Neural progenitor cell (in vitro differentiated cells): ENCODE measurements at regions not wholly inside any gene's neighbourhood (a gene's known extent, or its start where the extent isn't known, plus 50 kb on each side); places are given as distances from the start of the nearest gene placed in this dataset.
"Not testable (repeated sequence)": the region's sequence is repeated elsewhere in the genome, so short reads cannot be mapped to it uniquely, and the experiment has no call there.

ENCODE experiments used
- EZH2 ChIP-seq: fragments of 200-600 bp; sonication (generic); IDR thresholded peaks from 2 replicates; pipeline ENCODE4 v1.6.1; 2017; ENCODE audit warnings: antibody characterized with exemption, mild to moderate bottlenecking, moderate library complexity
- TF ChIP-seq, protein P1 (sequence below): fragments of 200-600 bp; sonication (generic); IDR thresholded peaks from 2 replicates; pipeline ENCODE4 v1.5.1; 2017; ENCODE audit warnings: antibody characterized with exemption, mild to moderate bottlenecking

DNA sequence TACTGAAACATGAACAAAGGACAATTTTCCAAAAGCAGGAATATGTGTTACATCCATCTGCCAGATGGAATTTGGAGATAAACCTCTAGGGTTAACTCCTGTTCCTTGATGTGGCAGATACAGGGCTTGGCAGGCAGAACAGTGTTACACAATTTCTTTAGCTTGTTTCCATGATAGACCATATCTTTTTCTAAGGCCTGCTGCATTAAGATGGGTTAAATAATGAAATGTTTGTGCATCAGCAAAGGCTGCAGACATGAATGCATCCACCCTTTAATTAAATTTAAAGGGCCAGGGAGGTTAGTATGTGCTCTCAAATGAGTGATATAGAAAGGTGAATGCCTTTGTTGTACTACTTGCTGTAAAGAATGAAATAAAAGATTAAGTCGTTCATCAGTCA lies 50.1 kb upstream of the WDR44 start:
- TF ChIP-seq, protein P1, sequence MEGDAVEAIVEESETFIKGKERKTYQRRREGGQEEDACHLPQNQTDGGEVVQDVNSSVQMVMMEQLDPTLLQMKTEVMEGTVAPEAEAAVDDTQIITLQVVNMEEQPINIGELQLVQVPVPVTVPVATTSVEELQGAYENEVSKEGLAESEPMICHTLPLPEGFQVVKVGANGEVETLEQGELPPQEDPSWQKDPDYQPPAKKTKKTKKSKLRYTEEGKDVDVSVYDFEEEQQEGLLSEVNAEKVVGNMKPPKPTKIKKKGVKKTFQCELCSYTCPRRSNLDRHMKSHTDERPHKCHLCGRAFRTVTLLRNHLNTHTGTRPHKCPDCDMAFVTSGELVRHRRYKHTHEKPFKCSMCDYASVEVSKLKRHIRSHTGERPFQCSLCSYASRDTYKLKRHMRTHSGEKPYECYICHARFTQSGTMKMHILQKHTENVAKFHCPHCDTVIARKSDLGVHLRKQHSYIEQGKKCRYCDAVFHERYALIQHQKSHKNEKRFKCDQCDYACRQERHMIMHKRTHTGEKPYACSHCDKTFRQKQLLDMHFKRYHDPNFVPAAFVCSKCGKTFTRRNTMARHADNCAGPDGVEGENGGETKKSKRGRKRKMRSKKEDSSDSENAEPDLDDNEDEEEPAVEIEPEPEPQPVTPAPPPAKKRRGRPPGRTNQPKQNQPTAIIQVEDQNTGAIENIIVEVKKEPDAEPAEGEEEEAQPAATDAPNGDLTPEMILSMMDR = not testable (repeated sequence)
- TF ChIP-seq EZH2 = not testable (repeated sequence)
